K562 (cell line): ENCODE measurements at regions not wholly inside any gene's neighbourhood (a gene's known extent, or its start where the extent isn't known, plus 50 kb on each side); places are given as distances from the start of the nearest gene placed in this dataset.

Experiments
- ATAC-seq: fragments of 200-7000 bp; cut with Tn5 transposase; 3 replicates; pipeline ENCODE4 v1.9.1; 2020; ENCODE audit warnings: moderate library complexity
- BruUV-seq: library from RNA; stranded (reverse); fragments of 400-500 nt; replicated peaks from 2 replicates; lab custom pipeline; 2021; lab: Mats Ljungman, UMichigan
- CTCF ChIA-PET: fragments of 300-600 bp; formaldehyde crosslinking; extraction: SDS; loops from one replicate; lab custom pipeline; 2021; ENCODE audit warnings: low intra/inter-chr PET ratio; lab: Yijun Ruan, JAX
- POLR2A ChIA-PET: fragments of 300-600, 350-650 bp; sonication (Branson Sonifier 250); formaldehyde crosslinking; extraction: SDS; loops from one replicate; lab custom pipeline; 2021; ENCODE audit warnings: antibody characterized with exemption, inconsistent platforms; lab: Yijun Ruan, JAX
- DNase-seq, 4 experiments: peaks; one replicate each; pipeline versions ENCODE4 v3.0.0 to v3.0.0-alpha.2; 2011 to 2018; ENCODE audit warnings: low spot score in 3 of 4, mixed read lengths in 3 of 4; ENCODE audit errors: extremely low read depth in 1 of 4
- FAIRE-seq: peaks from 2 replicates; lab custom pipeline; 2011; peaks lifted over from hg19 to GRCh38; lab: Jason Lieb, UNC
- H2AFZ ChIP-seq: 2 replicates; pipeline ENCODE4 v1.6.0; 2011; ENCODE audit warnings: low read depth, low read length, control low read depth, inconsistent platforms
- H3K27ac ChIP-seq: fragments of 200-600 bp; 3 replicates; pipeline ENCODE4 v1.8.0; 2011; ENCODE audit warnings: low read depth, mild to moderate bottlenecking, control low read depth, inconsistent platforms, low read length, moderate library complexity, mixed read lengths; ENCODE audit errors: extremely low read depth
- H3K27me3 ChIP-seq, 2 experiments: fragments of 300-600 bp in 1 of 2; 2 replicates in 1 of 2; 3 replicates in 1 of 2; pipeline versions ENCODE4 v1.6.0 to v1.8.0; 2011; ENCODE audit warnings: inconsistent platforms in 2 of 2, low read length in 2 of 2, mild to moderate bottlenecking in 1 of 2, mixed read lengths in 1 of 2, moderate library complexity in 1 of 2; ENCODE audit not compliant: control insufficient read depth in 2 of 2, insufficient read depth in 2 of 2
- H3K36me3 ChIP-seq: fragments of 300-600 bp; 3 replicates; pipeline ENCODE4 v1.8.0; 2011; ENCODE audit warnings: mild to moderate bottlenecking, low read length, inconsistent platforms; ENCODE audit not compliant: control insufficient read depth, insufficient read depth
- H3K4me1 ChIP-seq, 2 experiments: fragments of 200-600 bp in 1 of 2; replicated peaks in 1 of 2; 2 replicates in 1 of 2; 3 replicates in 1 of 2; pipeline versions ENCODE4 v1.5.1 to v1.8.0; 2011; ENCODE audit warnings: inconsistent platforms in 2 of 2, low read length in 2 of 2, mild to moderate bottlenecking in 1 of 2, mixed read lengths in 1 of 2, moderate library complexity in 1 of 2; ENCODE audit not compliant: control insufficient read depth in 2 of 2, insufficient read depth in 2 of 2
- H3K4me2 ChIP-seq: 2 replicates; pipeline ENCODE4 v1.6.1; 2011; ENCODE audit warnings: low read length, control low read depth, inconsistent platforms, mixed read lengths; ENCODE audit not compliant: insufficient read depth
- H3K4me3 ChIP-seq: fragments of 200-600 bp; sonication (generic), shearing (Covaris generic); 2 replicates; pipeline ENCODE4 v1.5.1; 2016; ENCODE audit warnings: control low read depth, inconsistent platforms
- H3K79me2 ChIP-seq: fragments of 200-600 bp; 3 replicates; pipeline ENCODE4 v1.8.0; 2011; ENCODE audit warnings: low read length, inconsistent platforms; ENCODE audit not compliant: control insufficient read depth, insufficient read depth
- H3K9ac ChIP-seq, 2 experiments: 2 replicates each; pipeline versions ENCODE4 v1.6.0 to v1.6.1; 2011; ENCODE audit warnings: low read depth in 2 of 2, low read length in 2 of 2, control low read depth in 1 of 2, inconsistent platforms in 1 of 2, mild to moderate bottlenecking in 1 of 2, mixed read lengths in 1 of 2; ENCODE audit not compliant: insufficient read depth in 1 of 2
- H3K9me1 ChIP-seq: one replicate; pipeline ENCODE4 v1.6.0; 2011; ENCODE audit warnings: inconsistent platforms, mild to moderate bottlenecking, low read length, moderate library complexity; ENCODE audit not compliant: control insufficient read depth, insufficient read depth
- H3K9me3 ChIP-seq: replicated peaks from 2 replicates; pipeline ENCODE4 v1.5.1; 2011; ENCODE audit warnings: low read depth, low read length, inconsistent platforms; ENCODE audit not compliant: control insufficient read depth, insufficient read depth
- H4K20me1 ChIP-seq: replicated peaks from 2 replicates; pipeline ENCODE4 v1.6.1; 2011; ENCODE audit warnings: low read length, inconsistent platforms, mixed read lengths; ENCODE audit not compliant: control insufficient read depth, insufficient read depth
- KLF13 ChIP-seq: fragments of 450-650 bp; IDR thresholded peaks from 2 replicates; pipeline ENCODE4 v1.6.1; 2016; ENCODE audit warnings: missing genetic modification characterization, low read depth, mild to moderate bottlenecking, missing compliant biosample characterization, moderate library complexity, borderline replicate concordance
- MYBL2 ChIP-seq, 2 experiments: fragments of 450-650 bp in 1 of 2; sonication (generic) in 1 of 2; formaldehyde crosslinking in 1 of 2; IDR thresholded peaks; 2 replicates each; pipeline versions ENCODE4 v1.6.1 to v1.8.1; 2017 to 2022; ENCODE audit warnings: borderline replicate concordance in 1 of 2, inconsistent platforms in 1 of 2, low read depth in 1 of 2, mild to moderate bottlenecking in 1 of 2, missing genetic modification reagents in 1 of 2, moderate library complexity in 1 of 2
- PCBP1 ChIP-seq: fragments of 200-400 bp; formaldehyde crosslinking; IDR thresholded peaks from 2 replicates; pipeline ENCODE4 v1.6.1; 2018; ENCODE audit warnings: mild to moderate bottlenecking, low read depth, low read length; ENCODE audit not compliant: poor library complexity, severe bottlenecking
- SRSF3 ChIP-seq: fragments of 200-400 bp; formaldehyde crosslinking; IDR thresholded peaks from 2 replicates; pipeline ENCODE4 v1.6.1; 2016; ENCODE audit warnings: mild to moderate bottlenecking, low read length, moderate library complexity; ENCODE audit not compliant: insufficient read depth
- WGBS: fragments of 100-300 bp; shearing (Covaris generic); methylation state at CpG from one replicate; pipeline ENCODE4 v1.1.6; 2016; ENCODE audit warnings: low coverage, mixed read lengths; ENCODE audit not compliant: insufficient coverage; ENCODE audit errors: missing lambda C conversion rate; 5-methylcytosine and 5-hydroxymethylcytosine counted together
- in situ Hi-C: fragments of 300-500 bp; cut with MboI; formaldehyde crosslinking; loops from 4 replicates; pipeline ENCODE4 v1.15.0; 2018; ENCODE audit warnings: inconsistent platforms, mixed read lengths
- intact Hi-C: fragments of 100-400 bp; cut with micrococcal nuclease; formaldehyde crosslinking; loops from 2 replicates; pipeline ENCODE4 v1.14.2; 2022
- TF ChIP-seq, protein P1 (sequence below): fragments of 200-800 bp; sonication (Bioruptor generic); IDR thresholded peaks from 2 replicates; pipeline ENCODE4 v1.6.1; 2017; ENCODE audit warnings: missing genetic modification characterization, missing compliant biosample characterization
- TF ChIP-seq, protein P2 (sequence below), 2 experiments: fragments of 450-650 bp; IDR thresholded peaks; 2 replicates each; pipeline ENCODE4 v1.6.1; 2016

DNA sequence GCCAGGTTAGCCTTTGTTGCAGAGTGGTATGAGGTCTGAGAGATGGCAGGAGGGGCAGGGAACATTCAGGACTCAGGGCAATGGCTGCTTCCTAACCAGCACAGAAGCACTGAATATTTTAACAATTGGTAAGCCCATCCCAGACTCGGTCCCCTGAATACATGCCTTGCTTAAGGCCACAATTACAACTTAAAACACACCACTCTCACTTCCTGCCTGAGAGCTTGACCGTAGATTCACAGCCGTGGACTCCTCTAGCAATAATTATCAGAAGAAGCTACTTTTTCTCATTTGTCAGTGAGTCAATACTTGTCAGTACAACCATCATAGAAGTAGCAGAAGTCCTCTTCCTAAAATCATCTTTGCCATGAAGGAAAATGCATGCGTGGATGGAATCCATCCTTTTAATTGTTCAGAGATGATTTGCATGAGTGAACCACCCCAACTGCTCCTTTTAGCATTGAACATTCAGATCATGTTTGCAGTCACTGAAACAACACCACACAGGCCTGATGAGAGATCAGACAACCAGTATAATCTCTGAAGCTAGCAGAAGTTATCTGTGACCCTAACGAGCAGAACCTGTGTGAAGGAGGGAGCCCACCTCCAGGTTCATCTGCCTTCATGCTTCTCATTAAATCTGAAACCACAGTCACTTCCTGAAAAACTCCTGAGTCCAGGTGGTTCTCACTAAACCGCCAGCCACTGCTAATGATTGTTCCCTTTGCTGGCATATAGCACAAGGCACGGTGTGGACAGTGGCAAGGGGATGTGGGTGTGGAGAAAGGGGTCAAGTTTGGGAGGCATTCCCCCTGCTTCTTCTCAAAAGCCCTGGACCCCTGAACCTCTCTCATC lies 333.9 kb upstream of the CNR1 start:
- H3K9me1 ChIP-seq = no peaks in the 10 kb centered on the region
- WGBS = 2% methylated on average over 7 of the region's 7 CpGs
- DNase-seq = no peak
- H2AFZ ChIP-seq = no peak overlapping the region
- CTCF ChIA-PET = no interaction called here
- in situ Hi-C loops = no loop called here
- no peak for FAIRE-seq
- H3K9me3 ChIP-seq = no peaks in the 10 kb centered on the region
- no peaks in the 10 kb centered on the region for H3K4me1 ChIP-seq
- intact Hi-C loops = no loop called here
- no peaks in the 10 kb centered on the region for H3K79me2 ChIP-seq
- H3K36me3 ChIP-seq = no peaks in the 10 kb centered on the region
- no TSS peak for BruUV-seq
- no peak overlapping the region for H3K4me3 ChIP-seq
- no peak overlapping the region for H3K9ac ChIP-seq
- POLR2A ChIA-PET = interaction anchor here (0.8 kb wide), 1 partner anchor 79 kb away, joined by 3 read pairs; no protein-coding TSS in a partner anchor
- ATAC-seq = no peak
- H3K27ac ChIP-seq = no peak overlapping the region
- H3K27me3 ChIP-seq = peaks cover 0 to 5% of the 10 kb centered on the region in 2 experiments; a peak in 1 of 5 replicates
- H4K20me1 ChIP-seq = no peaks in the 10 kb centered on the region
- no peak for TF ChIP-seq KLF13 (tag)
- TF ChIP-seq SRSF3 = no peak
- TF ChIP-seq MYBL2 (IDR thresholded peaks at IDR 0.05; ENCODE audit: low read depth) = no peak
- no peak for TF ChIP-seq MYBL2 (CRISPR knock-in tag; IDR thresholded peaks at IDR 0.05; ENCODE audit: borderline replicate concordance)
- TF ChIP-seq PCBP1 = no peak
- TF ChIP-seq, protein P1, sequence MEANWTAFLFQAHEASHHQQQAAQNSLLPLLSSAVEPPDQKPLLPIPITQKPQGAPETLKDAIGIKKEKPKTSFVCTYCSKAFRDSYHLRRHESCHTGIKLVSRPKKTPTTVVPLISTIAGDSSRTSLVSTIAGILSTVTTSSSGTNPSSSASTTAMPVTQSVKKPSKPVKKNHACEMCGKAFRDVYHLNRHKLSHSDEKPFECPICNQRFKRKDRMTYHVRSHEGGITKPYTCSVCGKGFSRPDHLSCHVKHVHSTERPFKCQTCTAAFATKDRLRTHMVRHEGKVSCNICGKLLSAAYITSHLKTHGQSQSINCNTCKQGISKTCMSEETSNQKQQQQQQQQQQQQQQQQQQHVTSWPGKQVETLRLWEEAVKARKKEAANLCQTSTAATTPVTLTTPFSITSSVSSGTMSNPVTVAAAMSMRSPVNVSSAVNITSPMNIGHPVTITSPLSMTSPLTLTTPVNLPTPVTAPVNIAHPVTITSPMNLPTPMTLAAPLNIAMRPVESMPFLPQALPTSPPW (CRISPR knock-in tag) = no peak
- TF ChIP-seq, protein P2, sequence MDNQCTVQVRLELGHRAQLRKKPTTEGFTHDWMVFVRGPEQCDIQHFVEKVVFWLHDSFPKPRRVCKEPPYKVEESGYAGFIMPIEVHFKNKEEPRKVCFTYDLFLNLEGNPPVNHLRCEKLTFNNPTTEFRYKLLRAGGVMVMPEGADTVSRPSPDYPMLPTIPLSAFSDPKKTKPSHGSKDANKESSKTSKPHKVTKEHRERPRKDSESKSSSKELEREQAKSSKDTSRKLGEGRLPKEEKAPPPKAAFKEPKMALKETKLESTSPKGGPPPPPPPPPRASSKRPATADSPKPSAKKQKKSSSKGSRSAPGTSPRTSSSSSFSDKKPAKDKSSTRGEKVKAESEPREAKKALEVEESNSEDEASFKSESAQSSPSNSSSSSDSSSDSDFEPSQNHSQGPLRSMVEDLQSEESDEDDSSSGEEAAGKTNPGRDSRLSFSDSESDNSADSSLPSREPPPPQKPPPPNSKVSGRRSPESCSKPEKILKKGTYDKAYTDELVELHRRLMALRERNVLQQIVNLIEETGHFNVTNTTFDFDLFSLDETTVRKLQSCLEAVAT (IDR thresholded peaks at IDR 0.05) = no peak
- no peak overlapping the region for H3K4me2 ChIP-seq
